RCC 7860 (cell line): ENCODE measurements at regions not wholly inside any gene's neighbourhood (a gene's known extent, or its start where the extent isn't known, plus 50 kb on each side); places are given as distances from the start of the nearest gene placed in this dataset.

Experiments used
- DNase-seq: peaks from one replicate; pipeline ENCODE4 v3.0.0-alpha.2; 2015; ENCODE audit warnings: low spot score
- FAIRE-seq: peaks from 2 replicates; lab custom pipeline; 2012; peaks lifted over from hg19 to GRCh38; lab: Jason Lieb, UNC

- FAIRE-seq, result no peak
- no peak for DNase-seq
Observed at GRCh38 chr21:16773206-16773605, 739.6 kb upstream of the CXADR start.

DNA sequence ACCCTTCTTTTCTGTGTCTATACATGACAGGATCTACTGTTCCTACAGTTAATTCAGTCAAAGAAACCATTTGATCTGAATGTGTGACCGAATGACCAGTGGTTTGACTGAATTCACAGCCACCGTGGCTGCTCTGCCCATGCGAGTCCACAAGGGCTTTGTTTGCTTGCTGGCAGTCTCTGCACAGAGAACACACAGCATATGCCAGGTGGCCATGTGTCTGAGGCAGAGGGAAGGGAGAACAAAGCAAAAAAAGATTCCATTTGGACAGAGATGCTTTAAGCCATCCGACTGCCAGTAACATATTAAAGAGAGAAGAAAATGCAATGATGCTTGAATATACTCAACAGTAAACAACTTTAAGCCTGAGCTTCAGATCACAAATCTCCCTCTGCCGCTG is 737.8 kb upstream of the CXADR start:
- DNase-seq (no peak), FAIRE-seq (no peak)

DNA sequence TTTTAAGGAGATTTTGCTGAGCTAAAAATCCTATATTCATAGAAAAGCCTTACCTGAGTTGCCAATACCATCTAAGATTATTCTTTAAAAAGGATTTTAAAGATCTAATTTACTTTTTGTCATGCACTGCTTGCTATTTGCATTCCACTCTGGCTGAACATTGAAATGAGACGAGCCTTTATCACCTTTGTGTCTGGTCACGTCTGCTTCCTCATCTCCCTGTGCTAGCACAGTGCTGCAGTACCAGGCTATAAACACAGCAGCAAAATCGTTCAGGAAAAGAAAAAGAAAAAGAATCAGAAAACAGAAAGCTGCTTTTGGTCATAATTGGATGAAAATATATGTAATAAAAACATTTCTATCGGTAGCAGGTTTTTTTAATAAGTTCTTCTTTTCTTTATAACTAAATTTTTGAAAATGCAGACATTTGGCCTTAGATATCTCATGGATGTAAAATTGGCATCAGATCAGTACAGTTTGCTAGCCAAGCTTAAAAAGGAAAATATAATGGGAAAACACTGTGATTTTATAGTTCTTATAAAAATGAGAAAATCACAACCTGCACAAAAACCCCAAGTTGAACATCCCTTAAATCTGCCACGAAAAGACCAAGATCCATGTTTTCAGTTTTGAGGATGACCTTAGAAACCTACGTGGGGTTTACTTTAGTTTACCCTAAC is 735.7 kb upstream of the CXADR start:
- DNase-seq (no peak), FAIRE-seq (no peak)

GRCh38 chr21:16788584-16788983 is 724.3 kb upstream of the CXADR start:
- no peak for DNase-seq
- FAIRE-seq, result no peak

DNA sequence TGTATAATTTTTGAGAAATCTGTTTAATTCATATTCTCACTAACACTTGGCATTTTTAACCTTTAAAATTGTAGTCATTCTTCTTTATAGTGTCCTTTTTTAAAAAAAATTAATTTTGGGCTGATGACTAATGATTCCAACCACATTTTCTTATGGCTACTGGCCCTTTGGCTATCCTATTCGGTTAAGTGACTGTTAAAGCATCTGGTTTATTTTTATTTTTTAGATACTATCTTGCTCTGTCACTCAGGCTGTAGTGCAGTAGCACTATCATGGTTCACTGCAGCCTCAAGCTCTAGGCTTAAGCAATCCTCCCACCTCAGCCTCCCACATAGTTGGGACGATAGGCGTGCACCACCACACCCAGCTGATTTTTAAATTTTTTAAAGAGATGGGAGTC is 723.2 kb upstream of the CXADR start:
- FAIRE-seq, result no peak

GRCh38 chr21:16792101-16792500 is 720.7 kb upstream of the CXADR start:
- FAIRE-seq, result no peak
- DNase-seq, result no peak

More for the DNA sequence above, 723.2 kb upstream of the CXADR start:
- no peak for DNase-seq

GRCh38 chr21:16794950-16795349 is 717.9 kb upstream of the CXADR start:
- DNase-seq, result peak; percentile 81
- FAIRE-seq, result peak; percentile 91

DNA sequence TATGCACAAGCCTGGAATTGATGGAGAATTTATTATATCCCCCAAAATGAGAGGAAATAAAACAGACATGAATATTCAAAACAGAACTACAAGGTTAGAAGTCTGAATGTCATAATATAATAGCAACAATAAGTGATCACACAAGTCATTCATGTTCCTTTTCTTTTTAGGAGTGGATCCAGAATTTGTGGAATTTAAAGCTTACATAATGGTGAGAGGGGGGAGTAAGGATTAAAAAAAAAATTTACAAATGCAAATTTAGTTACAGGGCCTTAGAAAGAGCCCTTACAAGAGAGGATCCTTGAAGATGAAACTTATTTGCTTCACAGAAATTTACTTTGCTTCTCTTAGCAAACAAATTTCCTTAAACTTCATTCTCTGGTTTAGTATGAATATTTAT is 716.1 kb upstream of the CXADR start:
- DNase-seq, result no peak
- no peak for FAIRE-seq

DNA sequence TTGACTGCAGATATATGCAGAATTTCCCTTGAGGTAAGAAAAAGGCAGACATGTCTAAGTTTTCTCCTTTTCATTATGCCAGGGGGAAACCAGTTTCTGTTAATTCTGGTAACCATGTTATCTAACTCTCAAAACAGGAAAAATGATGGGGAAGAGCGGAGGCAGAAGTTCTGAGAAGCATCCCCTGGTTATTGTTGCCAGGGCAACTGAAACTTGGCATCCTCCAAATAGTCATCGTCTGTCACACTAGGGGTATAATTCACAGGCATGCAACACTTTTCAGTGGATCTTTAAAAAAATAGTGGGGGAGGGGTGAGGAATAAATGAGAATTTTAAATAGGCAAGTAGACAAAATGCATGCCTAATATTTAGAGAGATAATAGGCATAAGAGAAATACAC is 715.3 kb upstream of the CXADR start:
- DNase-seq, result no peak
- FAIRE-seq, result no peak

DNA sequence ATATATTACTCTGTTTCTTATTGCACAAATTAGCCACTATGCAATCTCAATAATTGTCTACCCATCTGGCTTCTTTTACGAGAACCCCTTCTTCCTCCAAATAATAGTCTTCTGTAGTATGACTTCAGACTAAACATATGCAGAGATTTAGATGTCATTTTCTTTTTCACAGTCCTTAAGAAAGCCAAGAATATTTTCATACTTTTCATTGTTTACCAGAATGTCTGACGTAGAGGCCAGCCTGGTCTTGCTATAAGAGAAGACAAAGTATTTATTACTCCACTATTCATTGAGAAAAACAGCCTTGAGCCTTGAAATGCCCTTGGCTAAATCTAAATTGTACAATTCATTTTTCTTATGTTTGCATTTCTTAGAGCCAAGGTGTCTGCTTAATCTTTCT is 714.9 kb upstream of the CXADR start:
- DNase-seq, result no peak
- FAIRE-seq, result no peak

GRCh38 chr21:16800536-16801275 is 712.1 kb upstream of the CXADR start:
- FAIRE-seq, result no peak
- no peak for DNase-seq

DNA sequence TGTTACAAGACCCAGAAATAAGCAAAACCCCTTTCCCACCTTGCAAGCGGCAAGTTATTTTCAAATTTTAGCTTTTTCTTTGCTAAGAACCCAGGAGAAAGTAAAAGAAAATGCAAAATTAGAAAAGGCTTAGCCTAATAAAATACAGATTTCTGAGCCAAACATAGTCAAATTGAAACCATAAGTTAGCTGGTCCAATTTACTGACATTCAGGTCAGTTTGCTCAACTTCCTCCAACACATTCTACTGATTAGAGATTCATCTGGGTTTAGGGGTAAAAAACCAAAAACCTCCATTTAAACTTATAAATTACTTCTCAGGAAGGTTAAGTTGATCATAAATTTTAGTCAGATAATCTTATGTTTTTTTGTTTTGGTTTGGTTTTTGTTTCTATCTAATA is 701.8 kb upstream of the CXADR start:
- DNase-seq (no peak), FAIRE-seq (no peak)

GRCh38 chr21:16811970-16812369 is 700.9 kb upstream of the CXADR start:
- FAIRE-seq, result no peak

GRCh38 chr21:16815243-16815642 is 697.6 kb upstream of the CXADR start:
- no peak for DNase-seq

More at GRCh38 chr21:16811970-16812369, 700.9 kb upstream of the CXADR start:
- DNase-seq, result no peak

DNA sequence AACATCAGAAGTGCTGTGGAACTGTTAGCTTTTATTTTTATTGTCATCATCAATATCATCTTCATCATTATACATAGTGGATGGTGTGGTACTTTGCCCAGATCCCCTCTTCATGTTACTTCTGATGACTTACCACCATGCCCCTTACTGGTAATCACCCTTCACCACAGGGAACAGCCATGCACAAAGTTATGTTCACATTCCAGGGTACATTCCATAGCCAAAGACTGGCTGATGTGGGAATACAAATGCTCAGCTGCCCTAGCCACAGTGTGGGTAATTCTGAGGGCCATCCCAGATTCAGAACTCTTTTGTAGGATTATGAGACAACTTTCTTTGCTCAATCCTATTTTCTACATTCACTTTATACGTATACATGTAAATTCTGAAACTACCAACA is 691.3 kb upstream of the CXADR start:
- DNase-seq, result no peak
- FAIRE-seq, result no peak

More at GRCh38 chr21:16815243-16815642, 697.6 kb upstream of the CXADR start:
- FAIRE-seq, result no peak

DNA sequence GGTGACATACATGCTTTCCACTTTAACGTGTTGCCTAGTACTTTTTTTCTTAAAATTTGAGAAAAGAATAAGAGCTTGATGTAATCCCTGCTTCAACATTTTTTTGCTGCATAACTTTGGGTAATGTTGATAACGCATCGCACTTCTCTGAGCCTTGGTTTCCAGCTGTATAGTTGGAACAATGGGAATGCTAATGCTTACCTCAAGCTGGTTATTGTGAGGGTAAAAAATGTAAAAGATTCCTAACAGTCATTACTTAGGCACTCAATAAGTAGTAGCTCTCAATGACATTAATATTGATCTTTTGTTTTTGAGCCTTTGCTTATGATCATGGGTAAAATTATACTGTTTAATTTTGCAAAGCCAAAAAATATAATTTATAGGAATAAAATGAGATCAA is 683.3 kb upstream of the CXADR start:
- FAIRE-seq (no peak), DNase-seq (no peak)

GRCh38 chr21:16832791-16833190 is 680.1 kb upstream of the CXADR start:
- FAIRE-seq (no peak), DNase-seq (no peak)

DNA sequence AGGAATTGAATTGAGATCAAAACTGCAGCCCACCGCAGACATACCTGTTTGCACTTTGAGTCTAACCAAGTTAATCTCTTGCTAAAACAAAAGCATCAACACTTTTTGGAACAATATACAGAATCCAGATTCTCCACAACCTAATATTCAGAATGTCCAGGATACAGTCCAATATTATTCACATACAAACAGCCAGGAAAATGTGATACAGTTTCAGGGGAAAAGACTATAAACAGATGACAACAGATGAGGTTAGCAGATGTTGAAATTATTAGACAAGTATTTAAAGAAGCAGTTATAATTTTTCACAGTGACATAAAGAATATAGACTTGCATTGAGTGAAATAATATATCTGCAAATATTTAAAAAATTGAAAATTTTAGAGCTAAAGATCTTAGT is 678.1 kb upstream of the CXADR start:
- FAIRE-seq, result no peak
- no peak for DNase-seq

DNA sequence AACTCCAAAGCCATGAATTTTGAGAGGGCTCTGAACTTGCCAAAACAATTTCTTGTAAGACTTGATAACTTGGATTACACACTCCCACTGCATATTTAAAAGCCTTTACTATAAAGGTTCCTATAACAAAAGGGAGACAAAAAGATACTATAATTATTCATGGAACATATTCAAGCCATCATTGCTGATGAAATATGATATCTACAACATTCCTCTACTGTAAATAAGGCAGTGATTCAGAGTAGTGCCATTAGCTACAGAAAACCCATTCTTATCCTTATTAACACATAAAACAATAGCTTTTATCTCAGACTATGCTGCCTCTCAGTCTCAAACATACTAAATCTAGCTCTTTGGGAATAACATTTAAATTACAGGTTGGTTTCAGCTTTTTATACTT is 675.5 kb upstream of the CXADR start:
- FAIRE-seq, result no peak
- no peak for DNase-seq

GRCh38 chr21:16837721-16838120 is 675.1 kb upstream of the CXADR start:
- DNase-seq (no peak), FAIRE-seq (no peak)

DNA sequence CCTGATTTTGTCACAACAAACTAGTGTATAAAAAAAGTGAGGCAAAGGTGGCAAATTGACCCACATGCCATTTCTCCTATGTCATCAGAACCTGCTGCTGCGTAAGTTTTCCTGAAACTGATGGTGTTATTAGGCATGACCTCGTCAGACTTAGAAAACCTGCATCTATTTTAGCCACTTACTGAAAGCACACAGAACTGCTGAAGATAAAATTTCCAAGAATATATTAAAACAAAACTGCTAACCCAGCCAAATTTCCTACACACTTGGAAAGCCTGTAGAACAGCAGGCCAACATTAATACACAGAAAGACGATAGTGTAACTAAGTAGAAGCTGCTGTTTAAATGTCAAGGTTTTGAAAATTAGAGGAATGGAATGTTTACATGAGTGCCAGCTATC is 674.5 kb upstream of the CXADR start:
- DNase-seq (no peak), FAIRE-seq (no peak)

DNA sequence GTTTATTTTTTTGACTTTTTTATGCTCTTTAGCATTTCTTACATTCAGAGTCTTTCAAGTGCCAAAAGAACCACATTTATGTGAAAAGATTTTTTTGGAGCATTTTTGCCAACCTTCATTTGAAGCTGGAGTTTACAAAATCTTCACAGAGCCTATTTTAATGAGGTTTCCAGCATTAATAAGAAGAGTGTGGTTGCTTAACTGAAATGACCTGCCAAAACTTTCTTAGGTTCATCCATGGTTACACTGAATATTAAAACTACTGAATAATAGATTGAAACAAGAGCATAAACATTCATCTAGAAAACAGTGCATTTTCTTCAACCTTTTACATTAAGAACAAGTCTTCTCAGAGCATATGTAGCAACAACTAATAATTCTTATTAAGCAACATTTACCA is 672.3 kb upstream of the CXADR start:
- FAIRE-seq, result no peak
- DNase-seq, result no peak
